ENCODE measurements at regions not wholly inside any gene's neighbourhood (a gene's known extent, or its start where the extent isn't known, plus 50 kb on each side); places are given as distances from the start of the nearest gene placed in this dataset.
"Not testable (repeated sequence)": the region's sequence is repeated elsewhere in the genome, so short reads cannot be mapped to it uniquely, and the experiment has no call there.

DNA sequence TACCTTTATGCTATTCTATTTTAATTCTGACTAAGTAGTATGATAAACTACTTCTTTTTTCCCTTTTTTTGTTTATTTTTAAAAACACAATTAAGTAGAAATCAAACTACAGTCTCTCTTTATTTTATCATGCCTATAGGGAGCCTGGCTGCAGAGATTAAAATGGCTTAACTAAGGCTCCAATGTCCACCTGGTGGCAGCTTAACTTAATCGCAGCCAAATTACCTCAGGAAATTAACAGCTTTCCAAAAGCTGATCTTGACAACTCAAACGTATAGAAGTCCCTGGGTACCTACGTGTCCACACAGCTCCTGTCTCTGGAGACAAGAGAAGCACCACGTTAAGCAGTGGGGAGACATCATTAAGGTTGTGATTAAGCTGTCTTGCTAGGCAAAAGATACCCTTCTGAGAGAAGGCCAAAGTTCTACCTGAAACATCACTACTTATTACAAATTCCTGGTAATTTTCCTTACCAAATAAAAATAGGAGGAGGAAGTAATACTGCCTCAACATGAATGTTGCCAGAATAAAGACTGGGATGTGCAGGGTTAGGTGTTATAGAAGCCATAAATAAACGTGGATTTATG is 63.2 kb upstream of the SNX19 start:
- no peak for ATAC-seq (ENCODE audit: low FRiP score)
- no peak for DNase-seq (ENCODE audit: low spot score)
- no peak for TF ChIP-seq CTCF (IDR thresholded peaks at IDR 0.05)

GRCh38 chr11:130980071-130980862 is 64.0 kb upstream of the SNX19 start:
- no peak for DNase-seq (ENCODE audit: low spot score)
- ATAC-seq (ENCODE audit: low FRiP score) = no peak
- TF ChIP-seq CTCF (IDR thresholded peaks at IDR 0.05) = no peak

DNA sequence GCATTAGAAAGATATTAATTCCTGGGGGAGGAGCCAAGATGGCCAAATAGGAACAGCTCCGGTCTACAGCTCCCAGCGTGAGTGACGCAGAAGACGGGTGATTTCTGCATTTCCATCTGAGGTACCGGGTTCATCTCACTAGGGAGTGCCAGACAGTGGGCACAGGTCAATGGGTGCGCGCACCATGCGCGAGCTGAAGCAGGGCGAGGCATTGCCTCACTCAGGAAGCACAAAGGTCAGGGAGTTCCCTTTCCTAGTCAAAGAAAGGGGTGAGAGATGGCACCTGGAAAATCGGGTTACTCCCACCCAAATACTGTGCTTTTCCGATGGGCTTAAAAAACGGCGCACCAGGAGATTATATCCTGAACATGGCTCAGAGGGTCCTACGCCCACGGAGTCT is 68.0 kb upstream of the SNX19 start:
- not testable (repeated sequence) for ATAC-seq (ENCODE audit: low FRiP score); DNase-seq (ENCODE audit: low spot score)

DNA sequence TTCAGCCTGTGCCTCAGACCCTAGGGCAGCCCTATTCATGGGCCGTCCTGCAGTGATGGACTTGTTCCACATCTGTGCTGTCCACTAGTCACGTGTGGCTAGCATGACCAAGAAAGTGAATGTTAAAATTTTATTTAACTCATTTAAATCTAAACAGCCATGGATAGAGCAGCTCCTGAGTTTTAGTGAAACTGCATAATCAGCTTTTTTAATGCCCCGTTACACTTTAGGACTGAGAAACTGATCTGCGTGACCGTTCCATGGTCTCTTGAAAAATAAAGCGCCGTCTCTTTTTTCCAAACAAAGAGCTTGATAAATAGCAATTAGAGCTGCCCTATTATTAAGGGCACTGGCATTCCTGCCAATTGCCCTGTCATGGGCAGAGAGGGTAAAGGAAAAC is 76.5 kb upstream of the SNX19 start:
- TF ChIP-seq CTCF (IDR thresholded peaks at IDR 0.05) = no peak
- ATAC-seq (ENCODE audit: low FRiP score) = no peak
- no peak for DNase-seq (ENCODE audit: low spot score)

DNA sequence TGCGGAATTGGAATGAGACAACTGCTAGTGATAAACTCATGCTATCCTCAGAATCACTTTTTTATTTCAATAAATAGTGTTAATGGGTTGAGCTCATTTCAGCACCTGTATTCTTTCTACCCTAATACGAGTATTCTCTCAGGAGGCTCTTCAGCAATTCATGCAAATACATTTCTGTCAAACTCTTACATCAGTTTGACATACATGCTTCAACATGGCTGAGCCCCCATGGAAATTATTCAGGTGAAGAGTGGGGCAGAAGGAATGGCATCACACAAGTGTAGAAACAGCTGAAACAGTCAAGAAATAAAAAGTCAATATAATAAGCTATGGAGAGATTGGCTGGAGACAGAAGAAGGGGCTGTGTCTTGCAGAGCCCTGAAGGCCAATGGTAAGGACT is 77.8 kb upstream of the SNX19 start:
- DNase-seq (ENCODE audit: low spot score) (no peak), ATAC-seq (ENCODE audit: low FRiP score) (no peak)
- no peak for TF ChIP-seq CTCF (IDR thresholded peaks at IDR 0.05)

DNA sequence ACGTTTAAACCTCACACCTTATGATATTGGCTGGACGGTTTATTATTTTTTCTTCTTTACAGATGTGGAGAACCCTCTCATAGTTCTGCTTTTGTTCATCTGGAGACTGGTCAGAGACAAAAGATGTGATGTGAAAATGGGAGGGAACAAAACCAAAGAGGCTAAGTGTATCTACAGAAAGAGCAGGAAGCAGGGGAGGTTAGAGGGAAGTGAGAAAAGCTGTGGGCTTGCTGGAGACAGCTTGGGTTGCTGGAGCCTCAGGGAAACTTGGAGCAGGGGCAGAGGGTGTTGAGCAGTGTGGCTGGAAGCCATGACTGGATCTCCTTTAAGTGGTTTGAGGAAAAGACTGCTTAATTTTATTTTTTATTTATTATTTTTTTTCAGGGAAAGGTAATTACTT is 79.0 kb upstream of the SNX19 start:
- no peak for DNase-seq (ENCODE audit: low spot score)
- no peak for TF ChIP-seq CTCF (IDR thresholded peaks at IDR 0.05)
- no peak for ATAC-seq (ENCODE audit: low FRiP score)

GRCh38 chr11:130997278-130997677 is 81.0 kb upstream of the SNX19 start:
- no peak for TF ChIP-seq CTCF (IDR thresholded peaks at IDR 0.05)
- DNase-seq (ENCODE audit: low spot score) = no peak
- no peak for ATAC-seq (ENCODE audit: low FRiP score)

Data from omental fat pad (tissue), 3 donors.